ENCODE measurements at regions not wholly inside any gene's neighbourhood (a gene's known extent, or its start where the extent isn't known, plus 50 kb on each side); places are given as distances from the start of the nearest gene placed in this dataset.

DNA sequence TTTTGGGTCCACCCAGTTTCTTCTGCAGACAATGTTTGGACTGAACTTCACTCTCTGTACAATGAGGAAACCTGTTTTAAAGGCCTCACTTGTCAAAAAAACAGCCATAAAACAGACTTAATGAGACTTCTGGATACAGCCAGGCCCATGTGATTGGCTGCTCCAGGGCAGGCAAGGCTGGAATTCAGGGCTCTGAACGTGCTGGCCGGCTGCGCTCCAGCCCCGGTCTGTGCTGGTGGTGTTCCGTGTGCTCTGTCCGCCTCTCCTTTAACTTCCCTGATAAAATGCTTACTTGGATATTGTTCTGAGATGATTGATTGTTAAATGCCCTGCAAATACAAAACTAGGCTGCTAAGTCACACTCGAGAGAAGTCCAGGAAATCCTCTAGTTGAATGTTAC lies 131.2 kb upstream of the KLF4 start:
- no peak for DNase-seq

DNA sequence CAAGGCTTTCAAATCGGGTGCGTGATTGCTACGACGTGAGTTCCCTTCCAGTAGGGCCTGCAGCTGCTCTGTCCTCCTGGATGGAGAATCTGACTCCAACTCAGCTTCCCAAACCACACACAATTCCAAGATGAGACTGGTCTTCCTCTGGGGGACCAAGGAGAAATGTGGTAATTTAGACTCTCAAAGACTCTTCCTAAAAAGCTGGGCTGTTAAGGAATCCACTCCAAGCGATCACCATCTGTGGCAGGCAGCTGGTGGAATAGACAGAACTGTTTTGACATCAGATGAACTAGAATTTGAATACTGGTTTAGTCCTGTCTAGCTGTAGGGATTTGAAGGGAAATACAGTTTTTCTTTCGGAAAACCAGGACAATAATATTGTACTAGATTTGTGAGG lies 130.7 kb upstream of the KLF4 start:
- no peak for DNase-seq

DNA sequence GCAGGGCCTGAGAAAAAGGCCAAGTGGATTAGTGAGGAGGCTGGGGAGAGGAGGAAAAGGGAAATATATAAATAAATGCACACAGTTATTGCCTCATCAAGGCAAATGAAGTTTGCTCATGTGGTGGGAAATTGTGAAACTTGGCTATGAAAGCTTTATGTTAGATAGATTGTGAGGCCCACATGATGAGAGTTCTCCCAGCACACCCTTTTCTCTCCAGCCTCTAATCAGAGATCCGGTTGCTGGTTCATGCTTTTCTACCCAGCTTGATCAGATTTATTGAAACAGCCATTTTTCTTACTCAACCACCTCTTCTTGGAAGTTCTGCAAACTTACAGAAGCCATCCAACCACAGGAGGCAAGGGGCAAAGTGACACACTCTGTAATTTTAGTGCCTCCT lies 125.8 kb upstream of the KLF4 start:
- no peak for DNase-seq

DNA sequence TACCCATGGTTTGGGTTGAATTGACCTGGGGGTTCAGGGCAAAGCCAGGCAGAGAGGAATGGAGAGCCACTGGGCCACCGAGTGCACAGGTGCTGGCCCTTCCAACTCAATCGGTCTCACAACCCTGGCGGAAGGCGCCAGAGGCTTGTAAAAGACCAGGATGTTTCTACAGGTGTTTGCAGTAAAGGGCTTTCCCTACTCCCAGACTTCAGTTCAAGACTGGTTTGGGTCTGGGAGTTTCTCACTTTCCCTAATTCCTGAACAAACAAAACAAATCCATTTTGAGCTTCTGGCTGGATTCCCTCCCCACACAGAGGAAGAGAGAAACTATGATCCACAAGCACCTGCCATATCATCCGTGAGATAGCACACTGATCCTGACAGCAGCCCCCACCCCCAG lies 125.2 kb upstream of the KLF4 start:
- DNase-seq: no peak

DNA sequence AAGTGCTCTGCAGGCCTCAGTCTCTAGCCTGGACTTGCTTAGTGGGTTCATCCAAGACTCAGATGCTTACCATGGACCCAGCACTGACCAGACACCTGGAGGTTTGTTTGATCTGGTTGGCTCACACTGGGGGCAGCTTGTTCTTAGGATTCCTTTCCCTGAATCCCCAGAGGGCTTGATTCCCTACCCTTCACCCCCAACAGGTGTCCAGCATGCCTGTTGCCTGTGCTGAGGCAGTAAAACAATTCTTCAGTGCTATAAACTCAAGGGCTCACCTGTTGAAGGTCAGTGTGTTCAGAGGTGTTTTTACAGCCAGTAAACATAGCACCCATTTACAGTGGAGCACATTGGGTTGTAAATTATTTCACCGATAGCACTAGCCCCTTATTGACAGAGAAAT lies 123.8 kb upstream of the KLF4 start:
- DNase-seq: no peak

DNA sequence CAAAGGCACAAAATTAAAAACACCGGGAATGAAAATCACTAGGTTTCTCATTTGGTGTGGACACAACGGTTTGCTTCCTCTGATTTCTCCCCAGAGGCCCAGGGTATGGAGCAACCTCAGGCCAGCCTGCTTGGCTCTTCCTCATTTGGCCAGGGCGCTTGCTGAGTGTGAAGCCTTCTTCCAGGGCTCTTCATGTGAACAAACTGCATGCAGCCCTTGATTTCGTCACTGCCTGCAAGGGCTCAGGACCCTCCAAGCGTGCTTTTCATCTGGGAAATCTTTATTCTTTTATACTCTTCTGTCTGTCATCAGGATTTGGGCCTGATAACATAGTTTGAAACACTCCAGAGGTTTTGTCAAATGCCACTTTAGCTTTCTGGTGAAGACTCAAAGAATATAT lies 122.6 kb upstream of the KLF4 start:
- no peak for DNase-seq

DNA sequence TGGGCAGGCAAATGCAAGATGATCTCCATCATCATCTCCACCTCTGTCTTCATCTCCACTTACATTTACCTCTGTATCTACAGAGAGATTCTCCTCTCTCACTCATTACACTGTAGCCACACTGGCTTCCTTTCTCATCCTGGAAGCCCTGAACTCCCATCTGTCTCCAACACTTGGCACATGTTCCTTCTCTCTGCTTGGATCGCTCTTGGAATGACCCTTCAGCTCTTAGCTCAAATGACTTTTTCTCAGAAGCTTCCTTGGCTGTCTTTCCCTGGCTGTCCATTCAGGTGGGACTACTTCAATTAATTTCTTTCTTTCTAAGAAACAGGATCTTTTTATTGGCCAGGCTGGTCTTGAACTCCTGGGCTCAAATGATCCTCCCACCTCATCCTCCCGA lies 120.0 kb upstream of the KLF4 start:
- no peak for DNase-seq

DNA sequence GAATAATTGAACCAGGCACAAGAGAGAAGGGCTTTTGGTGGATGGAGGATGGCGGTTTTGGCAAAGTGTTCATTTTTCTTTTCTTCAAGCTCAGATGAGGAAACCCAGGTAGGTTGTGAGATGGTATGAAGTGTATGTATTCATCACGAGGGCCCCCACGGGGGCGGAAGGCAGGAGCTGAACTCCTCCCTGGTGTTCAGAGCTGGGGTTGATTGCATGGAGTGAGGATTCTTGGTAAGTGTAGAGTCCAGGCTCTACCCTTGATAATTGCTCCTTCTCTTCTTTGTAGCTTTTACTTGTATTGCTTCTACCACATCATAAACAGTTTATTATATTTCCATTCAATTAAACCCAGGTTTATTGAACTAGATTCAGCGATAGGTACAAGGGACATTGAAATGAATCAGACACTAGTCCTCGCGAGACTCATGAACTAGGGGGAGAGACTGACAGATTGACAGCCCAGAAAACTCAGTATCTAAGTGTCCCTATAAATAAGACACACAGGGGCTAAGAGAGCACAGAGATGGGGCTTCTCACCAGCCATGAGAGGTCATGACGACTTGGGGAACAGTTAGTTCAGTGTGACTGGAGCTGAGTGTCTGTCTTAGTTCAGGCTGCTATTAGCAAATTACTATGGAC lies 116.7 kb upstream of the KLF4 start:
- DNase-seq: no peak

DNA sequence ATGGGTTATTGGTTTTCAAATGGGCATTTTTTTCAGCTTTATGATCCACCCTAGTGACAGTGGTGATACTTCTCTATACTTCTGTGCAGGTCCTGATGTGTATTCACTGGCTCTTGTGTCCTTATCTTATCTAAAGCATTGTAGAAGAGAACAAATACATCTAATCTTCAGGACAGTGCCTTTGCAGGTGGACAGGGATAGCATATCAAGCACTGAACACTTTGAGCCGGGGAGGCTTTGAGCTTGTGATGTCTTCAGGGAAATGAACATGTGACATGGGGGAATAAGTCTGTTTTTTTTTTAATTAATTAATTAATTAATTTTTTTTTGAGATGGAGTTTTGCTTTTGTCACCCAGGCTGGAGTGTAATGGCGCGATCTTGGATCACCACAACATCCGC lies 115.5 kb upstream of the KLF4 start:
- DNase-seq: no peak

DNA sequence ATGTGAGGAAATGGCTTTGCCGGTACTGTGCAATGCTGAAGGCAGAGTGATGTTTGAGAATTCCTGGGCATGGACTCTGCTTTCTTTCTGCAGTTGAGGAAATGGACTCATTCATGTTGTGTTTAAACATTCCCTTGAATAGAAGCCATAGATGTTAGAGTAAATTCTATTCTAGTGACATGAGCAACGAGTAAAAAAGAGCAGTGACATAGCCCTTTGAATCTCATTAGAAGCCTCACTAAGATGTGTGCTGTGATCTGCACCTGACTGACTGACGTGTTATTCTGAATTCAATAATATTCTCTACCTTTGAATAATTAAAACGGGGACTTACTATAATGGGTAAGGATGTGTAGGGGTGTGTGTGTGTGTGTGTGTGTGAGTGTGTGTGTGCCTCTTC lies 113.7 kb upstream of the KLF4 start:
- no peak for DNase-seq

DNA sequence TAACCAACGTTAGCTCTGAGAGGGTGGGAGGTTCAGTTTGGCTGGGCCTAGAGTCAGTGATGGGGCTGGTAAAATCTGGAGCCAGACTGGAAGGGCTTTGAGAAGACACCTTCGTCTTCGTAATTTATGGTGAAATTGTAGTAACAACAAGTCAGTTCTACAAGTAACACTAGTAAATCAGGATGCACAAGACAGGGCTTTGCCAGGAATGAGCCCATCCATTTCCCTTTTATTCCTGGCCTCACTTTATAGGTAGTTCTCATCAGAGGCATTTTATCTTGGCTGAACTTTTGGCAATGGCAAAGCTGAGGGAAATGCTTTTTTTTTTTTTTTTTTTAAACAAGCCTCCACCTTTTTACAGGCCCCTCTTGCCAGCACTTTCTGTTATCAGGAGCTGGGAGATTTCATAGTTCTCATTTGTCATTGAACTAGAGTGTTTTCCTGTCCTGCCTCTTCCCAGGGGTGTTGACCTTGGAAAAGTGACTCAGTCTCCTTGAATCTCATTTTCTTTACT lies 110.5 kb upstream of the KLF4 start:
- no peak for DNase-seq

DNA sequence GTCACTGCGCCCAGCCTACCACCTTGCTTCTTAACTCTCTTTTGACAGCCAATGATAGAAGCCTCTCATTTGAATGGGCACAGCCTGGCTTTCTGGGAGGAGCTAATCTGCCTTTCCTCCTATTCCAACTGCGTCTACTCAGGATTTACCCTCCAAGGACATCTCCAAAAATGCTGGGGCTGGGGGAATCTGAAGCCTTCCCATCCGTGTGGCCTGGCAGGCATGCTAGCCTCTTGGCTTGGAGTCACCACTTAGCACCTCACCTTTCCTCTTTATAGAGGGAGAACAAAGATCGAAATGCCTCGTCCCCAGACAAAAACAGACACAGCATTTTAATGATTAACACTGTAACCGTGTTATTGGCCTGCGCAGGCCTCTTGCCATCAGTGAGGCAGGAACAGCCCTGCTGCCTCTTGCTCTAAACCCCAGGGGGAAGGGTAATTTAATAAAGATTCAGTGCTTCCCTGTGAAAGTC lies 108.2 kb upstream of the KLF4 start:
- no peak for DNase-seq

DNA sequence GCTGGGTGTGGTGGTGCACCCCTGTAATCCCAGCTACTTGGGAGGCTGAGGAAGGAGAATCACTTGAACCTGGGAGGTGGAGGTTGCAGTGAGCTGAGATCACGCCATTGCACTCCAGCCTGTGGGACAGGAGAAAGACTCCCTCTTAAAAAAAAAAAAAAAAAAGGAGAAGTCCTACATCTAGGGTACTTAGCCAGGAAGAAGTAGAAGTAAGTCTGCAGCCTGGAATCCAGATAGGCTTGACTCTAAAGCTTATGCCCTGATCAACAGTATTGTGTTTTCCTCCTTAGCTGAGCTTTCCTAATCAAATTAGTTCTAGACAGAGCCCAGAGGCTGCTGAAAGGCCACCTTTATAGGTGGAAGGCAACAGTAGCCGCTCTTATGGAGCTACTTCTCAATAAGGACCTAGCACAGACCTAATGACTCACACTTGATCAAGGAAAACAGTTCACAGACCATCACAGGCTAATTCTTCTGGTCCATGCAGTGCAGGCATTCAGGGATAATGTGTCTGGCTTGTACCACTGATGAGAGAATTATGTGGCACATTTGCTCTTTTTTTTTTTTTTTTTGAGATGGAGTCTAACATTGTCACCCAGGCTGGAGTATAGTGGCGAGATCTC lies 105.5 kb upstream of the KLF4 start:
- no peak for DNase-seq

DNA sequence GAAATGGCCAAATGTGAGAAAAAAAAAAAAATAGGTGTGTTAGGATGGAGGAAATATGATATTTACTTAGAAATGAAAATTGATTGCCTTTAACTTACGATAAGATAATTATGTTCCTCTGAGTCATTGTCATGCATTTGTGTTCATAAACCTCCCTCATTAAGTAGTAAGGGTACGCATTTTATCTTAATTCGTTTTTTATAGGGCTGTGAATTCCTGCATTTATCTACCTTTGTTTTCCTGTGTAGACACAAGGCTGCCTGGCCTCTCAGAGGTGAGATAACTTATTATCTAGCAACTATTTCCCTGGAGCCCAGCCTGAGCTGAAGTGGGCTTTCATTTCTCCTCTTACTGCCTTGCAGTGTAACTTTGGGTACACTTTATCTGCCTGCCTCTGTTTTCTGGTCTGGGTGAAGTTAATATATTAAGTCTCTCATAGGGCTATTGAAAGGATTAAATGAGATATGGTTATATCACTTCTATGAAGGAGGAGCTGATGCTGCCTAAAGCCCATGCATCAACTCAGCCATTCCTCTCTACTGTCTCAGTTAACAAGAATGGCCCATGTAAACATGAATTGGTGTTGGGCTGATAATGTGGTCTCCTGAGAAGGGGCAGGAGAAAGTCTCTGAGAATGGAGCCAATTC lies 103.8 kb upstream of the KLF4 start:
- DNase-seq: no peak

DNA sequence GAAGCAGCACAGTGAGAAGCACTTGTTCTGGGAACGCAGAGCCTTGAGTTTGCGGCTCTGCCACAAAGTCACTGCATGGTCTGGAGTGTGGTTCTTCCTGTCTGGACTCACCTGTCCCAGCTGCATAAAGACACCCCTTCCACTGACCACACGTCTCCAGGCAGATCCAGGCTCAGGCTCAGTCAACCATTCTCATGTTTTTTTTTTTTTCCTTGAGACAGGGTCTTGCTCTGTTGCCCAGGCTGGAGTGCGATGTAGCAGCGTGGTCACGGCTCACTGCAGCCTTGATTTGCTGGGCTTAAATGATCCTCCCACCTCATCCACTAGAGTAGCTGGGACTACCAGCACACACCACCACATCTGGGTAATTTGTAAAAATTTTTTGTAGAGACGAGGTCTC lies 102.9 kb upstream of the KLF4 start:
- DNase-seq: no peak

DNA sequence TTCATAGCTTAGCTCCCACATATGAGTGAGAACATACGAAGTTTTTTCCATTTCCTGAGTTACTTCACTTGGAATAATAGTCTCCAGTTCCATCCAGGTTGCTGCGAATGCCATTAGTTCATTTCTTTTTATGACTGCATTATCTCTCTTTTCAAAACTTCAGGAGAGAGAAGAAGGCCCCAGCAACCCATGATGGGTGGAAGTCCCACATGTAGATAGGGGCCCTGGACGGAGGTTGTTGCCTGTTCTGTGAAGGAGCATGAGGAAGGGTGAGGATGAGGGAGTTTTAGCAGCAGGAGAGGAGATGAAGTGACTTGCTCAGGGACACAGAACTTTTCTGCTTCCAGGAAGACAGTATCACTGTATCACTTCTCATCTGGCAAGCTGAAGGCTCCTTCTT lies 102.2 kb upstream of the KLF4 start:
- DNase-seq: no peak

DNA sequence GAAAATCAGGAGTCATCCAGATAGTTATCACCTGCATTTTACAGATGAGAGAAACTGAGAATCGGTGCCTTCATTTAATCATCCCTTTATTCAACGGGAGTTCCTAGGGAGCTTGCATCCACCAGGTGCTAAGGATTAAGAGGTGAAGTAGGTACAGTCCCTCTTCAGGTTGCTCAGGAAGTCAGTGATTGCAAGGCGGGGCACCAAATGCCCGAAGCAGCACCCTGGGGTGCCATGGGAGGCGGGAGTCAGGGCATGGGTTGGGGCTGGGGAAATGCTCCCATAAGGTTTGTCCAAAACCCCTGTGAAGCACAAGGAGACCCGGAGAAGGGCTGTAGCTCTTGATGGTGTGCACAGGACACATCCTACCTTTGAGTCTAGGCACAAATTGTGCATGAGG lies 98.8 kb upstream of the KLF4 start:
- no peak for DNase-seq

DNA sequence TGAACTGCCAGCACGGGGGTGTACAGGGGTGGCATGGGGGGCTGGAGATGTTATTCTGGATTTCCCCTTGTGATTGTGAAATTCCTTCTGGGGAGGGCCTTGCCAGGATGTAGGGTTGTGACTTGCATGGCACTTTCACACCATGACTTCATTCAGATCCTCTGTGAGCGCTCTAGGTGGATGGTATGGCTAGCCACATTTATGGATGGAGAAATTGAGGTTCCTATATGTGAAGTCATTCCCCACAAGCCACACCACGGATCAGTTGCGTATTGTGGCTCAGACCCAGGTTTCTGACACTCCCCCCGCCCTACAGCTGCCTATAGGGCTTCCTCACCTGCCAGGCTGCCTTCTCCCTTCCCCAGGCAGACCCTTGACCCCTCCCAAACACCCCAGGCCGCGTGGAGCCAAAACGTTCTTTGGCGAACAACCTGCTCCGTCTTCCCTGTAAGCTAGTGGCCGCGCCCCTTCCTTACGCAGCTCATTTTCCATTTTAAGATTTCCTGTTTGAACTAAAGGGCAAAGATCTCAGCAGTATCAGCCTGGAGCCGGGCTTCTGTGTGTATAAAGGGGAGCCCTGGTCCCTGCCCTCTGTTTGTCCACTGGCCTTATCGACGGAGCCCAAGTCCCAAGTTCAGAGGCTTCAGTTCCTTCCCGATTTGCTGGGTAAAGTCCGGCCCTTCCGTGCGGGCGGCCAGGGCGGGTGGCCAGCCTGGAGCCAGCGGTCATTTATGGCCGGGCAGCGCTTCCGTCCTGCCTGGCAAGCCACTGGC lies 97.8 kb upstream of the KLF4 start:
- DNase-seq: no peak

DNA sequence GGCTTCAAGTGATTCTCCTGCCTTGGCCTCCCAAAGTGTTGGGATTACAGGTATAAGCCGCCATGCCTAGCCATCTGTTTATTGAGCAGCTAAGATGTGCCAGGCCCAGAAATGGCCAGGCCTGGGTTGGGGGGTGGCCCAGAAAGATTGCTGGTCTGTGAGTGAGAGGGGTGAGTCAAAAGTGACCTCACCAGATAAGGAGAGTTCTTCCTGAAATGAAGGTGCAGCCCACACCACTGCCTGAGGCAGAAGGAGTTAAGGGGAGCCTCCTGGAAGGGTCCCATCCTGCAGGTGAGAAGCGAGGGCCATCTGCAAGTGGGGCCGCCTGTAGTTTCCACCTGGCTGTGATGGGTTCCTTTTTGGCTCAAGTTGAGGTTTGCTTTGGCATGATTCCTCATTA lies 96.9 kb upstream of the KLF4 start:
- no peak for DNase-seq

DNA sequence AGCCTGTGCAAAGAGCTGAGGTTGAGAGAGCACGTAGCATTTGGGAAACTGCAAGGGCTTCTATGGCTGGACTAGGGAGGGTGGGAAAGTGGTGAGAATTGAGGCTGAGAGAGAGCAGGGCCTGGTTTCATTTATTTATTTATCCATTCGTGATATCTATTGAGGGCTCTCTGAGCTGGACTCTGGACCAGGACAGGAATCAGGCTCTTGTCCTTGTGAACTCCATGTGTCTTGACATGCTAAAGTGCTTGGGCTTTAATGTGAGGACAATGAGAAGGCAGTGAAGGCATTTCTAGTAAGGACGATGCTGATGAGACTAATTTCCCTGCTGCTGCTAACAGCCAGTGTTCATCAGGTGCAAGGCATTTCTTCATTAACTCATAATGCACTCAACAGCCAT lies 95.9 kb upstream of the KLF4 start:
- DNase-seq: no peak

DNA sequence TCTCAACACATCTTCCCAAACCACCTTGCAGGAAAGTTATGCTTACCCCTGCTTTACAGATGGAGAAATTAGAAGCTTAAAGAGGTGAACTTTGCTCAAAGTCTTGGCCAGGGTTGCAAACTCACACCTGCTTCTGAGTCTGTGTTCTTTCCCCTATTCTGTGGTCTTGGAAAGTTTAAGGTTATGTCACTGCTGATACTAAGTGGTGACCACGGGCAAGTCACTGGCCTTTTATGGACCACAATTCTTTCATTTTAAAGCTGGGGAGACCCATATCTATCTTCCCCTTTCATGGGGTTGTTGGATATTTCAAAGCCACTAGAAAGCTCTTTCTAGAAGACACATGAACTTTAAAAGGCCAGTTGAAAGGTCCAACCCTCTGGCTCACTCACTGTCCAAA lies 95.4 kb upstream of the KLF4 start:
- DNase-seq: no peak

DNA sequence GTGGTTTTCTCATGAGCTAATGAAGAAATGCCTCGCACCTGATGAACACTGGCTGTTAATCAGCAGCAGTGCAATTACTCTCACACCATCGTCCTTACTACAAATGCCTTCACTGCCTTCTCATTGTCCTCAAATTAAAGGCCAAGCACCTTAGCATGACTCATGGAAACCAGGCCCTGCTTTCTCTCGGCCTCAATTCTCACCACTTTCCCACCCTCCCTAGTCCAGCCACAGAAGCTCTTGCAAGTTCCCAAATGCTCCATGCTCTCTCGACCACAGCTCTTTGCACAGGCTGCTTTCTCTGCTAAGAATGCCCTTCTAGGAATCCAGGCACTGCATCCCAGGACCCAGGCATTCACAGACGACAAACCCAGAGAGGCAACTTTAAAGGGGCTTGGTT lies 94.6 kb upstream of the KLF4 start:
- DNase-seq: no peak

DNA sequence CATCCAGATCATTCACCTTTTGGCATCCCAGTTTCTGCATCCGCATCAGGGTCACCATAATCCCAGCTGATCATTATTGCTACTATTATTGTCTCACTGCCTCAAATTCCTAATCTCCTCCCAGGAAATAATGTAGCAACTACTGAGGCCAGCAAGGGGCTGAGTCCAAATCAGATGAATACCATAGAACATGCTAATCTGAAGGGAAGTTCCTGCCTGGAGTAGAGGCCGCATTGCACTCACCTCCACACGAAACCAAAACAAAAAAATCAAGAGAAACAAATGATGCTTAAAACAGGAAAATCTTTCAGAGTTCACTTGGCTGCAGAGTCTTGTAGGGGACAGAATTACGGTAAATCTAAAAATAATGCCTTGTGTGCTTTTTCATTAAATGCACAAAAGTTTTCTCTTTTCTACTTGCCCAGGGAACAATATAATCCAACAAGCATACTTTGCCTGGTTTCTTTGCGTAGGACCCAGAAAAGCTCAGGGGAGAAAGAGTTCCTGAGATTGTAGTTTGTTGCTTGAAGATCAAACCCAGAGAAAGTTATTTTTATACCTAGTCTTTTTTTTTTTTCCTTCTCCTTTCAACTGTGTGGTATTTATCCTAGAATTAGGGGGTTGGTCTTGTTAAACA lies 87.7 kb upstream of the KLF4 start:
- no peak for DNase-seq
